ENCODE measurements at regions not wholly inside any gene's neighbourhood (a gene's known extent, or its start where the extent isn't known, plus 50 kb on each side); places are given as distances from the start of the nearest gene placed in this dataset.

DNA sequence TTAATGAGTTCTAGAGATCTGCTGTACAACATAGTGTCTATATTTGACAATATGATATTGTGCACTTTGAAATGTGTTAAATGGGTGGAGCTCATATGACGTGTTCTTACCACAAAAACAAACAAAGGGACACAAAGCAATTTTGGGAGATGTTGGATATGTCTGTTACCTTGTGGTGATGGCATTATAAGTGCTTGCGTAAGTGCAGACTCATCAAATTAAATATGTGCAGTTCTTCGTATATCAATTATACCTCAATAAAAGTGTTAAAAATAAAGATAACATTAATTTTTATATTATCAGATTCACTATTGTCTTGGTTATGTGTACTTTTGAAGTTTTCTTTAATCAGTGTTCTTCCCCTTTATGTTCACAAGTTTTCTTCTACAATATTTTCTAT lies 372.9 kb upstream of the COBL start:
- TF ChIP-seq, protein P1, sequence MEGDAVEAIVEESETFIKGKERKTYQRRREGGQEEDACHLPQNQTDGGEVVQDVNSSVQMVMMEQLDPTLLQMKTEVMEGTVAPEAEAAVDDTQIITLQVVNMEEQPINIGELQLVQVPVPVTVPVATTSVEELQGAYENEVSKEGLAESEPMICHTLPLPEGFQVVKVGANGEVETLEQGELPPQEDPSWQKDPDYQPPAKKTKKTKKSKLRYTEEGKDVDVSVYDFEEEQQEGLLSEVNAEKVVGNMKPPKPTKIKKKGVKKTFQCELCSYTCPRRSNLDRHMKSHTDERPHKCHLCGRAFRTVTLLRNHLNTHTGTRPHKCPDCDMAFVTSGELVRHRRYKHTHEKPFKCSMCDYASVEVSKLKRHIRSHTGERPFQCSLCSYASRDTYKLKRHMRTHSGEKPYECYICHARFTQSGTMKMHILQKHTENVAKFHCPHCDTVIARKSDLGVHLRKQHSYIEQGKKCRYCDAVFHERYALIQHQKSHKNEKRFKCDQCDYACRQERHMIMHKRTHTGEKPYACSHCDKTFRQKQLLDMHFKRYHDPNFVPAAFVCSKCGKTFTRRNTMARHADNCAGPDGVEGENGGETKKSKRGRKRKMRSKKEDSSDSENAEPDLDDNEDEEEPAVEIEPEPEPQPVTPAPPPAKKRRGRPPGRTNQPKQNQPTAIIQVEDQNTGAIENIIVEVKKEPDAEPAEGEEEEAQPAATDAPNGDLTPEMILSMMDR (IDR thresholded peaks at IDR 0.05), result no peak
- TF ChIP-seq POLR2AphosphoS5 (IDR thresholded peaks at IDR 0.05), result no peak
- TF ChIP-seq POLR2A (IDR thresholded peaks at IDR 0.05; ENCODE audit: low read depth), result no peak
